A549 (cell line): ENCODE measurements at regions not wholly inside any gene's neighbourhood (a gene's known extent, or its start where the extent isn't known, plus 50 kb on each side); places are given as distances from the start of the nearest gene placed in this dataset.

Experiments
- ZSCAN20 ChIP-seq: fragments of 250-450 bp; sonication (Bioruptor Pico); IDR thresholded peaks from 2 replicates; pipeline ENCODE4 v1.8.0; 2022; ENCODE audit warnings: mild to moderate bottlenecking, moderate library complexity
- TF ChIP-seq, protein P1 (sequence below): fragments of 450-650 bp; IDR thresholded peaks from 2 replicates; pipeline ENCODE4 v1.6.1; 2014; ENCODE audit warnings: antibody characterized with exemption

DNA sequence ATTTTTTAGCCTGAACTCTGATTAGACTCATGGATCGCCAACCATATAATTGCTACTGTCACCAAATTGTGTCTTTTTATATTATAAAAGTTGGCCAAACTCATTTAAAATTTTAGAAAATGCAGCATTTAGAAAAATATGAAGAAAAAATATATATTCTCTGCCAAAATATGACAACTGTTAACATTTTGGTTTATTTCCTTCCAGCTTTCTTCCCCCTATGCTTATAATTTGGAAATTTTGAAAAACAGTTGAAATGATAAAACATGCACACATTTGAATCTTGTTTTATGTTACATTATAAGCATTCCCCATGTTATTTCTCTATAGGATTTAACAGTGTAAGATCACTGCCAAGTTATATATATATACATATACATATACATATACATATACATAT lies 1112.8 kb downstream of the TUSC7 start:
- TF ChIP-seq, protein P1, sequence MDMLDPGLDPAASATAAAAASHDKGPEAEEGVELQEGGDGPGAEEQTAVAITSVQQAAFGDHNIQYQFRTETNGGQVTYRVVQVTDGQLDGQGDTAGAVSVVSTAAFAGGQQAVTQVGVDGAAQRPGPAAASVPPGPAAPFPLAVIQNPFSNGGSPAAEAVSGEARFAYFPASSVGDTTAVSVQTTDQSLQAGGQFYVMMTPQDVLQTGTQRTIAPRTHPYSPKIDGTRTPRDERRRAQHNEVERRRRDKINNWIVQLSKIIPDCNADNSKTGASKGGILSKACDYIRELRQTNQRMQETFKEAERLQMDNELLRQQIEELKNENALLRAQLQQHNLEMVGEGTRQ, result no peak
- no peak for TF ChIP-seq ZSCAN20
